ENCODE measurements at regions not wholly inside any gene's neighbourhood (a gene's known extent, or its start where the extent isn't known, plus 50 kb on each side); places are given as distances from the start of the nearest gene placed in this dataset.

- TF ChIP-seq CTCF (IDR thresholded peaks at IDR 0.05; ENCODE audit: low read length) (no peak), EZH2 (IDR thresholded peaks at IDR 0.05; ENCODE audit: borderline replicate concordance, low read length) (no peak)
These were observed 58.5 kb upstream of the RMST start for GRCh38 chr12:97404093-97404492.
